ENCODE measurements at regions not wholly inside any gene's neighbourhood (a gene's known extent, or its start where the extent isn't known, plus 50 kb on each side); places are given as distances from the start of the nearest gene placed in this dataset.

- dilution Hi-C loops (cut with MboI; ENCODE audit: extremely low pct_ligation_motif_present, low sequenced_read_pairs) = no loop called here
- TF ChIP-seq EZH2 (IDR thresholded peaks at IDR 0.05; ENCODE audit: low read length) = no peak
- TF ChIP-seq CTCF (optimal IDR thresholded peaks at IDR 0.05 in 1 of 3, IDR thresholded peaks at IDR 0.05 in 1 of 3, conservative IDR thresholded peaks at IDR 0.05 in 1 of 3; ENCODE audit: extremely low read depth in 1 of 3, insufficient read depth in 2 of 3, low read length in 3 of 3) = no peak
- H3K4me2 ChIP-seq (ENCODE audit: control insufficient read depth, extremely low read depth, insufficient read depth, low read depth, low read length) = no peak overlapping the region
- H3K9me3 ChIP-seq (ENCODE audit: control insufficient read depth, low read depth, low read length) = no peaks in the 10 kb centered on the region
- H3K4me3 ChIP-seq (ENCODE audit: control insufficient read depth in 2 of 3, extremely low read depth in 1 of 3, insufficient read depth in 2 of 3, low read depth in 1 of 3, low read length in 3 of 3) = no peak overlapping the region
- no peaks in the 10 kb centered on the region for H3K9me1 ChIP-seq (ENCODE audit: control insufficient read depth, extremely low read depth, insufficient read depth, low read length)
- no peak overlapping the region for H3K27ac ChIP-seq (ENCODE audit: control insufficient read depth, insufficient read depth, low read length)
- H4K20me1 ChIP-seq (ENCODE audit: control insufficient read depth, extremely low read depth, insufficient read depth, low read length) = no peaks in the 10 kb centered on the region
- no peaks in the 10 kb centered on the region for H3K79me2 ChIP-seq (ENCODE audit: control insufficient read depth, insufficient read depth, low read length)
- H3K27me3 ChIP-seq (ENCODE audit: control insufficient read depth, extremely low read depth, insufficient read depth, low read length) = peaks cover 7% of the 10 kb centered on the region
- H3K4me1 ChIP-seq (ENCODE audit: control insufficient read depth, extremely low read depth, insufficient read depth, low read length) = no peaks in the 10 kb centered on the region
- H3K9ac ChIP-seq (ENCODE audit: control insufficient read depth, extremely low read depth, insufficient read depth, low read length) = no peak overlapping the region
- H3K36me3 ChIP-seq (ENCODE audit: control insufficient read depth in 2 of 2, extremely low read depth in 1 of 2, insufficient read depth in 2 of 2, low read length in 2 of 2) = no peaks in the 10 kb centered on the region
- DNase-seq (ENCODE audit: low read depth, low spot score) = no peak
- no peak overlapping the region for H2AFZ ChIP-seq (ENCODE audit: control insufficient read depth, low read length)
- no peak for FAIRE-seq
Measured at GRCh38 chr7:32250471-32251260, 180.5 kb upstream of the PDE1C start.

DNA sequence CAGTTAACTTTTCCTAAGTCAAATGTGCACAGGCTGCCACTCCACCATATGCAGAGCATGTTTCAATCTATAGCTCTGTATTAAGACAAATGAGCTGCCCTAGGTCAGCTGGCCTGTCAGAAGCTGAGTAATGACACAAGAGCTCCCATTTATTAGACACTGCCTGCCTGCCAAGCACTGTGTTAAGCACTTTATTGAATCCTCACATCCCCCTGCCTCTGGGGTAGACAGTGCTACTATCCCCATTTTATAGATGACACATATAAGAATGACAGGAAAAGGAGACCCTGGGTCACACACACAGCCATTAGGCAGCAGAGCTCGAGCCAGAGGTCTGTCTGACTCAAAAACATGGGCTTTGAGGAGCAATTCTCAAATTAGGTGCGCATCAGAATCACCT, 179.8 kb upstream of the PDE1C start:
- H3K4me1 ChIP-seq (ENCODE audit: control insufficient read depth, extremely low read depth, insufficient read depth, low read length) = no peaks in the 10 kb centered on the region
- TF ChIP-seq CTCF (optimal IDR thresholded peaks at IDR 0.05 in 1 of 3, IDR thresholded peaks at IDR 0.05 in 1 of 3, conservative IDR thresholded peaks at IDR 0.05 in 1 of 3; ENCODE audit: extremely low read depth in 1 of 3, insufficient read depth in 2 of 3, low read length in 3 of 3) (no peak), EZH2 (IDR thresholded peaks at IDR 0.05; ENCODE audit: low read length) (no peak)
- no peaks in the 10 kb centered on the region for H3K9me1 ChIP-seq (ENCODE audit: control insufficient read depth, extremely low read depth, insufficient read depth, low read length)
- no peaks in the 10 kb centered on the region for H3K36me3 ChIP-seq (ENCODE audit: control insufficient read depth in 2 of 2, extremely low read depth in 1 of 2, insufficient read depth in 2 of 2, low read length in 2 of 2)
- H3K9ac ChIP-seq (ENCODE audit: control insufficient read depth, extremely low read depth, insufficient read depth, low read length) = no peak overlapping the region
- no peak overlapping the region for H3K4me3 ChIP-seq (ENCODE audit: control insufficient read depth in 2 of 3, extremely low read depth in 1 of 3, insufficient read depth in 2 of 3, low read depth in 1 of 3, low read length in 3 of 3)
- DNase-seq (ENCODE audit: low read depth, low spot score) (no peak), FAIRE-seq (no peak)
- no peak overlapping the region for H2AFZ ChIP-seq (ENCODE audit: control insufficient read depth, low read length)
- H3K9me3 ChIP-seq (ENCODE audit: control insufficient read depth, low read depth, low read length) = no peaks in the 10 kb centered on the region
- H3K79me2 ChIP-seq (ENCODE audit: control insufficient read depth, insufficient read depth, low read length) = no peaks in the 10 kb centered on the region
- no peak overlapping the region for H3K27ac ChIP-seq (ENCODE audit: control insufficient read depth, insufficient read depth, low read length)
- no peak overlapping the region for H3K4me2 ChIP-seq (ENCODE audit: control insufficient read depth, extremely low read depth, insufficient read depth, low read depth, low read length)
- dilution Hi-C loops (cut with MboI; ENCODE audit: extremely low pct_ligation_motif_present, low sequenced_read_pairs) = no loop called here
- no peaks in the 10 kb centered on the region for H4K20me1 ChIP-seq (ENCODE audit: control insufficient read depth, extremely low read depth, insufficient read depth, low read length)
- peaks cover 7% of the 10 kb centered on the region for H3K27me3 ChIP-seq (ENCODE audit: control insufficient read depth, extremely low read depth, insufficient read depth, low read length)
